ENCODE measurements at regions not wholly inside any gene's neighbourhood (a gene's known extent, or its start where the extent isn't known, plus 50 kb on each side); places are given as distances from the start of the nearest gene placed in this dataset.

GRCh38 chr2:2950403-2950952 lies 427.1 kb downstream of the EIPR1 start:
- intact Hi-C loops (cut with DNase I, micrococcal nuclease): no loop called here
- ATAC-seq: peak; percentile 82
- no peak for DNase-seq

DNA sequence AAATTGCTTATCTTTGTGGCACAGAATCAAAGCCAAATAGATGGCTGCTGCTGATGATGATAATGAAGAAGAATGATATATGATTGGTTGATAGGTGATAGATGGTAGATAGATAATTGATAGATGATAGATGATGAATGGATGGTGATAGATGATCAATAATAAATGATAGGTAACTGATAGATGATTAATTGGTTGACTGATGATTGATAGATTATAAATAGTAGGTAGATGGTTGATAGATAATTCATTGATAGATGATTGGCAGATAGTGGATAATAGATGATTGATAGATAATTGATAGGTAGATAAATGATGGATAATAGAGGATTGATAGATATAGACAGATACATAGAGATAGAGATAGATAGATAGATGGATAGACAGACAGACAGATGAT lies 430.2 kb downstream of the EIPR1 start:
- no peak for ATAC-seq
- no peak for TF ChIP-seq CTCF (IDR thresholded peaks at IDR 0.05)
- no peaks in the 10 kb centered on the region for H3K4me1 ChIP-seq (ENCODE audit: low read depth)
- peaks cover 26% of the 10 kb centered on the region for H3K9me3 ChIP-seq
- H3K36me3 ChIP-seq (ENCODE audit: low read depth): no peaks in the 10 kb centered on the region
- no peak overlapping the region for H3K4me3 ChIP-seq
- no peak for DNase-seq
- intact Hi-C loops (cut with DNase I, micrococcal nuclease): no loop called here

More at GRCh38 chr2:2950403-2950952, 427.1 kb downstream of the EIPR1 start:
- Histone ChIP-seq H3K36me3 (ENCODE audit: low read depth) (no peaks in the 10 kb centered on the region), H3K4me1 (ENCODE audit: low read depth) (no peaks in the 10 kb centered on the region), H3K4me3 (no peak overlapping the region), H3K9me3 (peaks cover 24% of the 10 kb centered on the region)
- TF ChIP-seq CTCF (IDR thresholded peaks at IDR 0.05): no peak

DNA sequence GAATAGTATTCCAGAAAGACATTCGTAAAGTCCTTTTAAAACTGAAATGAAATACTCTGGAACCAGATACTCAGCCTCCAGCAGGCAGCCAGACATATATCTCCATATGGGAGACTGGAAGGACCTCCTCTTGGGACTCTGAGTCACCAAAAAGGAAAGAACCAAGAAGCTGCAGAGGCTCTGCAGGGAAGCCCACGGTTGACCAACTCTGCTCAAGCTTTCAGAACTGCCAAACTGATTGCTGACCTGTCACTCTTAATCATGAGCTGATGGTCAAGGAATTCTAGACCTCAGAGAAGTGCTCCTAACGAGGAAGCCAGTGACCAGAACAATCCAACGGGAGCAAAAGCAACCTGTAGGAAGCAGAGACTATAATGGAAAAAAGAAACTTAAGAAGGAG lies 434.7 kb downstream of the EIPR1 start:
- Histone ChIP-seq H3K36me3 (ENCODE audit: low read depth) (no peaks in the 10 kb centered on the region), H3K4me3 (no peak overlapping the region), H3K9me3 (peaks cover 34% of the 10 kb centered on the region), H3K4me1 (ENCODE audit: low read depth) (no peaks in the 10 kb centered on the region)
- intact Hi-C loops (cut with DNase I, micrococcal nuclease): no loop called here
- DNase-seq (no peak), ATAC-seq (no peak)
- TF ChIP-seq CTCF (IDR thresholded peaks at IDR 0.05): no peak

GRCh38 chr2:2942225-2942624 lies 435.4 kb downstream of the EIPR1 start:
- intact Hi-C loops (cut with DNase I, micrococcal nuclease): no loop called here
- Histone ChIP-seq H3K4me1 (ENCODE audit: low read depth) (no peaks in the 10 kb centered on the region), H3K36me3 (ENCODE audit: low read depth) (no peaks in the 10 kb centered on the region), H3K4me3 (no peak overlapping the region), H3K9me3 (peaks cover 28% of the 10 kb centered on the region)
- no peak for TF ChIP-seq CTCF (IDR thresholded peaks at IDR 0.05)
- no peak for ATAC-seq
- no peak for DNase-seq

DNA sequence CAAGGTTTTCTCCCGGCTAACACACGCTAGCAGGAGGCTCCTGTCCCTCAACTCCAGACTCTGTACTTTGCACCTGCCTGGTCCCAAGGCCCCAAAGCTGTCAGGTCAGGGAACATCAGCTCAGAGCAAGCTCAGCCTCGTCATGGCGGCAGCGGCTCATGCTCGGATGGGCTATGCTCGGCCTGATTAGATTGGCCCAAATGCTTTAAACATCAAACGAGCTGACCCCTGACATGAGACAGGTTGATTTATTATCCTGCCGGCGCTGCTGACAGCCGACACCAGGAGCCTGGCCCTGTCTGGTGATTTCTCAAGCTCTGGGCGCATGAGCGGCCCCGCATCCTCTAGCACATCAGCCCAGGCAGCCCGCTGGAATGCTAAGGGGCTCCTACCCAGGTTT lies 436.4 kb downstream of the EIPR1 start:
- ATAC-seq: no peak
- Histone ChIP-seq H3K4me3 (no peak overlapping the region), H3K4me1 (ENCODE audit: low read depth) (no peaks in the 10 kb centered on the region), H3K9me3 (peaks cover 21% of the 10 kb centered on the region), H3K36me3 (ENCODE audit: low read depth) (no peaks in the 10 kb centered on the region)
- intact Hi-C loops (cut with DNase I, micrococcal nuclease): no loop called here
- no peak for DNase-seq
- no peak for TF ChIP-seq CTCF (IDR thresholded peaks at IDR 0.05)

- intact Hi-C loops (cut with DNase I, micrococcal nuclease): no loop called here
These were observed 436.9 kb downstream of the EIPR1 start for GRCh38 chr2:2940702-2941101.

More at GRCh38 chr2:2940702-2941101, 436.9 kb downstream of the EIPR1 start:
- H3K9me3 ChIP-seq: peaks cover 26% of the 10 kb centered on the region
- no peak for ATAC-seq
- H3K4me1 ChIP-seq (ENCODE audit: low read depth): no peaks in the 10 kb centered on the region
- TF ChIP-seq CTCF (IDR thresholded peaks at IDR 0.05): no peak
- H3K4me3 ChIP-seq: no peak overlapping the region
- no peaks in the 10 kb centered on the region for H3K36me3 ChIP-seq (ENCODE audit: low read depth)
- DNase-seq: no peak

All from mucosa of descending colon (tissue), 3 donors.